ENCODE measurements at regions not wholly inside any gene's neighbourhood (a gene's known extent, or its start where the extent isn't known, plus 50 kb on each side); places are given as distances from the start of the nearest gene placed in this dataset.

GRCh38 chr1:239924741-239925350, 166.8 kb upstream of the FMN2 start:
- no peak for DNase-seq (ENCODE audit: low read depth in 2 of 2)

- no peak for DNase-seq (ENCODE audit: low read depth in 2 of 2)
Measured at GRCh38 chr1:239926184-239926583, 165.5 kb upstream of the FMN2 start.

GRCh38 chr1:239929317-239929716, 162.4 kb upstream of the FMN2 start:
- no peak for DNase-seq (ENCODE audit: low read depth in 2 of 2)

GRCh38 chr1:239930686-239931262, 160.9 kb upstream of the FMN2 start:
- DNase-seq (ENCODE audit: low read depth in 2 of 2): no peak

GRCh38 chr1:239931341-239931740, 160.3 kb upstream of the FMN2 start:
- DNase-seq (ENCODE audit: low read depth in 2 of 2): no peak

- no peak for DNase-seq (ENCODE audit: low read depth in 2 of 2)
Measured at GRCh38 chr1:239939602-239940001, 152.1 kb upstream of the FMN2 start.

GRCh38 chr1:239943761-239944160, 147.9 kb upstream of the FMN2 start:
- DNase-seq (ENCODE audit: low read depth in 2 of 2): no peak

GRCh38 chr1:239944666-239945065, 147.0 kb upstream of the FMN2 start:
- DNase-seq (ENCODE audit: low read depth in 2 of 2): no peak

GRCh38 chr1:239947801-239948200, 143.9 kb upstream of the FMN2 start:
- no peak for DNase-seq (ENCODE audit: low read depth in 2 of 2)

- DNase-seq (ENCODE audit: low read depth in 2 of 2): peak; percentile 6 to 23
Measured at GRCh38 chr1:239951511-239952140, 140.1 kb upstream of the FMN2 start.

GRCh38 chr1:239952348-239953308, 139.1 kb upstream of the FMN2 start:
- no peak for DNase-seq (ENCODE audit: low read depth in 2 of 2)

- no peak for DNase-seq (ENCODE audit: low read depth in 2 of 2)
Measured at GRCh38 chr1:239954836-239955235, 136.8 kb upstream of the FMN2 start.

- DNase-seq (ENCODE audit: low read depth in 2 of 2): no peak
Measured at GRCh38 chr1:239955431-239955830, 136.3 kb upstream of the FMN2 start.

GRCh38 chr1:239956263-239956662, 135.4 kb upstream of the FMN2 start:
- DNase-seq (ENCODE audit: low read depth in 2 of 2): no peak

GRCh38 chr1:239958063-239958462, 133.6 kb upstream of the FMN2 start:
- no peak for DNase-seq (ENCODE audit: low read depth in 2 of 2)

GRCh38 chr1:239960366-239960765, 131.3 kb upstream of the FMN2 start:
- DNase-seq (ENCODE audit: low read depth in 2 of 2): no peak

GRCh38 chr1:239963856-239964255, 127.8 kb upstream of the FMN2 start:
- no peak for DNase-seq (ENCODE audit: low read depth in 2 of 2)

GRCh38 chr1:239976130-239976968, 115.3 kb upstream of the FMN2 start:
- no peak for DNase-seq (ENCODE audit: low read depth in 2 of 2)

GRCh38 chr1:239977416-239977815, 114.3 kb upstream of the FMN2 start:
- no peak for DNase-seq (ENCODE audit: low read depth in 2 of 2)

GRCh38 chr1:239979456-239979855, 112.2 kb upstream of the FMN2 start:
- no peak for DNase-seq (ENCODE audit: low read depth in 2 of 2)

GRCh38 chr1:239982762-239983161, 108.9 kb upstream of the FMN2 start:
- DNase-seq (ENCODE audit: low read depth in 2 of 2): no peak

Data from fibroblast of skin of left biceps (primary cell).